GM18951 (cell line): ENCODE measurements at regions not wholly inside any gene's neighbourhood (a gene's known extent, or its start where the extent isn't known, plus 50 kb on each side); places are given as distances from the start of the nearest gene placed in this dataset.

Experiments
- POLR2A ChIP-seq: IDR thresholded peaks from 4 replicates; pipeline ENCODE4 v1.6.1; 2011; ENCODE audit warnings: mild to moderate bottlenecking; ENCODE audit not compliant: insufficient read length, insufficient read depth; ENCODE audit errors: extremely low read depth
- in situ Hi-C: fragments of 300-500 bp; cut with MboI; formaldehyde crosslinking; loops from one replicate; pipeline ENCODE4 v1.12.0; 2022; ENCODE audit warnings: low sequenced_read_pairs, mixed read lengths, inconsistent platforms; ENCODE audit not compliant: unreplicated experiment

DNA sequence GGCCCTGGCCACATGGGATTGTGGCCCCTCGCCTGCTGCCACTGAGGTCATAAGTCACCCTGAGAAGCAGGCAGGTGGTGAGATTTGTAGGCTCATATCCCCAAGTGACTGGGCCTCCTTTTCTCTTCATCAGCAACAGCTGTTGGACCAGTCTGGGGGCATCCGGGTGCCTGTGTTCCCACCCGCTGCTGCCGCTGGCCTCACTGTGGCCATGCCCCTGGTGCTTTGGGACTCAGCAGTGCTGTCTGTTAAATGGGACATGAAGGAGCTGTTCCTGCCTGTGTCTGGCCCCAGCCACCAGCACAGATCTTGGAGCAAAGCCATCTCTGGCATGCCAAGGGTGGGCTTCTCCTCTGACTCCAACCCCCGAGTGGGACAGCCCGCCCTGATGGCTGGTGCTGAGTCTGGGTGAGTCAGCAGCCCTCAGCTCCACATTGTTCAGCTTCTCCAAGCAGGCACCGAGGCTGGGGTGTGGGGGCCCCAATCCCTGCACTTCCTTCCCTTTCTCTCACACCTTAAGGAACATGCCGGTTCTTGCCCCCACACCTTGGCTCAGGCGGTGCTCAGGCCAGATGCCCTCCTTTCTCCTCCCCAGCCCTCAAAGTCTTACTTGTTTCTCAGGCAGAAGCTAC lies 207.9 kb downstream of the GLI2 start:
- no peak for TF ChIP-seq POLR2A
- in situ Hi-C loops = no loop called here

DNA sequence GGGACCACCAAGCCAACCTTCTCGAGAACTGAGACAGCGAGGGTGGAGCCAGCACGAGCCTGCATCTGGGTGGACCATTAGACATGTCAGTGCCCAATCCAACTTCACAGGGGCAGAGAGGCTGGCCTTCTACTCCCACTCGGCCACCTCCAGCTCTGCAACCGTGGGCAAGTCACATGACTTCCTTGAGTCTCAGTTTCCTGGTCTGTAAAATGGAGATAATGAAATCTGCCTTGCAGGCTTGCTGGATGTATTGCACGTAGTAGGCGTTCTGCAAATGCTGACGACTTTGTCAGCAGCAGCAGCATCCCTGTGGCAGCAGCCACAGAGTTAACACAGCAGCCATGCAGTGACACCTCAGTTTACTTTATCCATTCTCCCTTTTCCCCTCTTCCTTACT lies 208.9 kb downstream of the GLI2 start:
- TF ChIP-seq POLR2A = no peak
- in situ Hi-C loops = no loop called here

DNA sequence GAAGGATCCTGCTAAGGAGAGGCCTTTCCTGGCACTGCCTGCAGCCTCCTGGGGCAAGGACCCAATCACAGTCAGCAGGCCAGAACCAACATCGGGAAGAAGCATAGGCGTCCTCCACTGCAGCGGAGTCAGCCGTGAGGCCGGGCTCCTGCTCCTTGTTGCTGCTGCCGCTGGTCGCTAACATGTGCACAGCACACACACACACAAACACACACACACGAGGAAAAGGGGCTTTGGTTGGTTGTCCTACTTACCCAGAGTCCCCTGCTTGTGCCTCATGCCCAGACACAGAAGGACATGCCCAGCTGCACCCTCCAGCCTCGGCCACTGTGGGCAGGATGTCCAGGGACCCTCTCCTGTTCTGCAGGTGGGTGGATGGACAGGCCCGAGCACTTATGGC lies 209.4 kb downstream of the GLI2 start:
- in situ Hi-C loops = no loop called here
- no peak for TF ChIP-seq POLR2A

DNA sequence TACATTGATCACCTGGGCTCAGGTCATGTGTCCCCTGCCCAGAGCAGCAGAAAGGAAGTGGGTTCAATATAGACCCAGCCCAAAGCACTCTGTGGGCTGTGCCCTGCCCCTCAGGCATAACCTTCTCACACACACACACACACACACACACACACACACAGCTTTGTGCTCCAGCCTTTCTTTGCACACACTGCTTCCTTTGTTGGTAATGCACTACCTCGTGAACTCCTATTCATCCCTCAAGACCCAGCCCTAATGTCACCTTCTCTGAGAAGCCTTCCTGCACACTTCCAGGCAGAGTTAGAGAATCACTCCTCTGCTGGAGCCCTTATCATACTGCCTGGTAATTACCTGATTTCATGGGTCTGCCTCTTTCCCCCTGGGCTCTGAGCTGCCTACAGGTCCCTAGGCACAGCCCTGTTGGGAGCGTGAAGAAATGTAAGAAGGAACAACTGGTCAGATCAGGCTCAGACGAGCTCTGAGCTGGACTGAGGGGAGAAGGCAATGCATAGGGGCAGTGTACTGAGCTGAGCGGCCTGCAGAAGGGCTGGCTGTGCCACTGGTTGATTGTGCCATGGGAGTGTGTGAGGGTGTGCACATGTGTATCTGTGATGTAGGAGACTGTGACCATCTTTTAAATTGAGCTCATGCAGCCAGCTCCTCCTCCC lies 210.3 kb downstream of the GLI2 start:
- no peak for TF ChIP-seq POLR2A
- in situ Hi-C loops = no loop called here

DNA sequence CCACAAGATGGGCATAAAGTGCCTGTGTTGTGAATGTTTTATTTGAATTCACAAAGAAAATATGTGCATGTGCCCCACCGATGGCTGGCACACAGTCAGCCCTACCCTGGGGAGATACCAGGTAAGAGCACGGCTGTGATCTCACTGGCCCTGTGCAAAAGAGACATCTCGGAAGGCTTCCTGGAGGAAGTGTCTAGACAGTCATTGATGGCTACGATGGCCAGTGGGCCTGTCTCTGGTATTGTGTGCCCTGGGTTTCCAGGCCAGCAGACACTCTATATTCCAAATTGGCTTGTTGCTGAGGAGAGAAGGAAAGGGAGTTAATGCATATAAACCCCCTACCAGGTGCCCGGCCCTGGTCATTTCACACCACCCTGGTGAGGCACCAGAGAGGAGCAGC lies 211.7 kb downstream of the GLI2 start:
- in situ Hi-C loops = no loop called here
- no peak for TF ChIP-seq POLR2A

DNA sequence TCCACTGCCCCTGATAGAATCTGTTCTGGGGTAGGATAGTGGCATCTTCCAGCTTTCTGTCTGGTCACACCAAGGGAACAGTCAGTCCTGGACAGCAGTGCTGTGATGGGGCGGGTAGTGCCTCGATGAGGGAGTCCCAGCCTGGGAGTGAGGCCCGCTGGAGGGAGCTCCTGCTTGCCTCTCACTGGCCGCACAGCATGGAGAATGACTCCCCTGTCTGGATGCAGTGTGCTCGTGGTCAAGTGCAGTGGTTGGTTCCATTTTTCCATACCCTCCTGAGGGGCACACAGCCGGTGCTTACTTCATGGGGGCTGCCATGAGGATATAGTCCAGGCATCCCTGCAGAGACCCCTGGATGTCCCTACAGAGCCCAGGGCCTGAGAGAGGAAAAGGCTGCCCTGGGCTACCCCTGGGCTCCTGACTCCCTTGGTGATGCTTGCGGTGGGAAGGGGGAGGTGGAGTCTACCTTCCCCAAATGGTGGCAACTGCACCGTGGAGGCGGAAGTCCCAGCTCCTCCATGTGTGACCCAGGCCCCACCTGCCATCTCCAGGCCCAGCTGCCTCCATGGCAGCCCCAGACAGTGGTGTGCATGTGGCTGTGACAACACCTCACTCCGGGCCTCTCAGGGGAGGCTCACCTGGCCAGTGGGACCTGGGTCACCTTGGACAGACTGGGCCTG lies 212.5 kb downstream of the GLI2 start:
- TF ChIP-seq POLR2A = no peak
- in situ Hi-C loops = no loop called here

DNA sequence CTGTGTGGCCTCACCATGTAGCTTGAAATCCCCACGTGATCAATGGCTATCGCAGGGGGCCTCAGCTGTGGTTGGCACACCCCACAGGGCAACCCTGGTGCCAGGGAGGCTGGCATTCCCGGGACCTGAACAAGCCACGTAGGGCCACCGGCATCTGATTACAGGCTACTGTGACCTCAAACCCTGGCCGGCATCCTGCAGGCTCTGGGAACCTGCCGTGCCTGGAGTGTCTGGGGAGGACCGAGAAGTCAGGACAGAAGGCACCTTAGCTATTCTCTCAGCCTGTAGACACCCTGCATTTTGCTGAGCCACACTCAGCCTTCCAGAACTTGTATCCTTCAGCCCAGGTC lies 213.0 kb downstream of the GLI2 start:
- no peak for TF ChIP-seq POLR2A
- in situ Hi-C loops = no loop called here

DNA sequence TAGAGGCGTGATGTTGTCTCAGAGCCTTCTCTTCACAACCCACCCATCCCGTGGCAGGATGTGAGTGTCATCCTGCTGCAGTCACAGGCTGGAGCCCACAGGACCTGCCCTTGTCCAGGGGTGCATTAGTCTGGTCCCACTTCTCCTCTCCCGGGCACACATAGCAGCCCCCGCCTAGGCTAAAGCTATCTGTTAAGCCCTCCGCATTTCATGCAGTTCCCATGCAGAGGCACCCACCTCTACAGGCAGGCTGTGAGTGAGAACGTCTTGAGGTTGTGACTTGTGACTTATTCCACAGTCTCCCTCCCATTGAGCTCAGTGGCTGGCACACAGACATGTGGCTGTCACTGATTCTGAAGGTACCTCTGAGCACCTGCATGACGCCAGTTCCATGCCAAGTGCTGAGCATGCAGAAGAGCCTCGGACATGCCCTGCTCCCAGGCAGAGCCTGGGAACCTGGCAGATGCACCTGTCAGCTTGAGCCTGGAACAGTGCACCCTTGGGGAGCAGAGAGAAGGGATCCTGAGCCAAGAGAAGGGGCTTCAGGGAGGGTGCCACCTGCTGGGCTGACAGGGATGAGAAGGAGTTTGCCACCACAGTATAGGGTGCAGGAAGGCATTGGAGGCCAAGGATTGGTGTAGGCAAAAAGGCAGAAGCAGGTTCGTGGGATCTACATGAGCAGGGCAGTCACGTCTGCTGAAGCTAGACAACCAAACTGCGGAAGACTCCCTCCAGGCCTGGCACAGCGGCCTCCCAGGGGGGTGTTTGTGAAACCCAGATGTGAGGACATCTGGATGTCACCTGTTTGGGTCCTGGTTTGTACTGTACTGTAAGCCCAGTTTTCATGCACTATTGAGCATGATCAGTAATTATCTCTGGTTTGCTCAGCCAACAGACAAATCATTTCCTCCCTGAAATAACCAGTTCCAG lies 213.6 kb downstream of the GLI2 start:
- no peak for TF ChIP-seq POLR2A
- in situ Hi-C loops = no loop called here

DNA sequence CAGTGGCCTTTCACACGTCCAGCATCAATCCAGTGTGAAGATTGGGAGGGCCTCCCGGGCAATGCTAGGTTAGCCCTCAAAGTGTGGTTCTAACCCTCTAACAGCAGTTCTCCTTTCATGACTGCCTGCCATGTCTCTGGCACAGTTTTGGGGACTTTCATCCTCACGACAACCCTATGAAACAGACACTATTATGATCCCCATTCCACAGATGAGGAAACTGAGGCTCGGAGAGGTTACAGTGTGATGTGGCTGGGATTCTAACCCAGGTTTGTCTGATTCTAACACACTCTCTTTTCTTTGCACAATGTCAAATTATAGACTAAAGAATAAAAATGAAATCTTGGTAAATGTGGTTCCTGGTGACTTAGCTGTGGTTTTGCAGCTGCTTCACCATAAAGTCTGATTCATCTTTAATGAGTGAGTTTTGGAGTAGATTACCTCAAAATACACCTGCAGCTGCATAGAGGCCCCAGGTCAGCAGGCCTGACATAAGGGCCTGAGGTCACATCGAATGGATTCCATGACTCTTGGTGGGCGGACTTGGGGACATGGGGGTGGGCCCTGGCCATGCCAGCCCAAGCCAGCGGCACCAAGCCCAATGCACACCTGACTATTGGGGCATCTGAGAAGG lies 214.4 kb downstream of the GLI2 start:
- TF ChIP-seq POLR2A = no peak
- in situ Hi-C loops = no loop called here

DNA sequence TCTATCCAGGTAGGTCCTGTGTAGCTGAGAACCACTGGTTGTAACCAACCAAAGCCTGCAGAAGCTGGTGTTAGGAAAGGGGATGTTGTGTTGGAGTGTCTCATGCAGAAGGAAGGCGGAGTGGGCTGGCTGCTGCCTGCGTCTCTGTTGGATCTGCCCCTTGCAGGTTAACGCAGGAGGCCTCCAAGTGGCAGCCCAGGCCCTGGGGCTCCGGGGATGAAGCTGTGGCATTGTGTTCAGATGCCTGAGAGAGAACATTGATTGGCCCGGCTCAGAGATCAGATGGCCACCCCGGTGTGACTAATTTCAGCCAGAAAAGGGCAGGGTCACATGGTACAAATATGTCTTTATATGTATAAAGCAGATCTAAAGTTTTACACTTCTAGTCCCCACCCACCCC lies 216.0 kb downstream of the GLI2 start:
- TF ChIP-seq POLR2A = no peak
- in situ Hi-C loops = no loop called here

DNA sequence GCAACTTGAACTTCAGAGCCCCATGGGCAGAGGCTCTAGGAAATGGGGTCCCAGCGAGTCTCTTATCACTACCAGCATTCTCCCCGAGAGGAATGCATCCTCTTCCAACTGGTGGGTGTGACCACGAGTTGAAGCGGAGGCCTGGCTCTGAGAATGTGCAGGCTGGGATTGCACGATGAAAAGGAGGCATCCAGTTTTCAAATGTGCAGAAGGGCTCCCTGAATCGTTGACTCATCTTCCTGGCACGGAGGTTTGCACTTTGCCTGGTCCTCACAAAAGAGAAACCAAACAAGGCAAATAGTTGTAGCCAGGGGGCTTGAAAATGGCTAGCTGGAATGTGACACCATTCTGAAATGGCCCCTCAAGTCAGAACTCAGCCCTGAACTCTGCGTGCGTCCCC lies 216.7 kb downstream of the GLI2 start:
- in situ Hi-C loops = no loop called here
- TF ChIP-seq POLR2A = no peak

DNA sequence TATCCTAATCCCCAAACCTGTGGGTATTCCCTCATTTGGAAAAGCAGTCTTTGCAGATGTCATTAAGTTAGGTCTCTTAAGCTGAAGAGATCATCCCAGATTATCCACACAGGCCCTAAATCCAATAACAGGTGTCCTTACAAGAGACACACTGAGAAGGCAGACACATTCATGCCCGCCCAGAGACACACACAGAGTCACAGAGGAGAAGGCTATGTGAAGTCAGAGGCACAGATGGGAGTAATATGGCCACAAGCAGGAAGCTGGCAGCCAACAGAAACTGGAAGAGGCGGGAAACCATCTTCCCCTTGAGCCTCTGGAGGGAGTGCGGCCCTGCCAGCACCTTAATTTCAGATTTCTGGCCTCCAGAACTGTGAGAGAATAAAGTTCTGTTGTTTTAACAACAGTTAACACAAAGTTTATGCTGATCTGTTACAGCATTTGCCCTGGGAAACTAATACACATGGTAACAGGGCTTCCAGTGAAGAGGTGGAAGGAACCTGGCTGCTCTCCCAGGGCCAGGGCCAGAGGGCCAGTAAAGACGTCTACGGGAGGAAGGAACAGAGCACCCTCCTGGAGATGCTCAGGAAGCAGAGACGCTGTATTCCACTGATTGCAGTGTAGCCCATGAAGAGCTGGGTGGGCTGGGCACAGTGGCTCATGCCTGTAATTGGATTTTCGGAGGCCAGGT lies 217.5 kb downstream of the GLI2 start:
- in situ Hi-C loops = no loop called here
- TF ChIP-seq POLR2A = no peak

DNA sequence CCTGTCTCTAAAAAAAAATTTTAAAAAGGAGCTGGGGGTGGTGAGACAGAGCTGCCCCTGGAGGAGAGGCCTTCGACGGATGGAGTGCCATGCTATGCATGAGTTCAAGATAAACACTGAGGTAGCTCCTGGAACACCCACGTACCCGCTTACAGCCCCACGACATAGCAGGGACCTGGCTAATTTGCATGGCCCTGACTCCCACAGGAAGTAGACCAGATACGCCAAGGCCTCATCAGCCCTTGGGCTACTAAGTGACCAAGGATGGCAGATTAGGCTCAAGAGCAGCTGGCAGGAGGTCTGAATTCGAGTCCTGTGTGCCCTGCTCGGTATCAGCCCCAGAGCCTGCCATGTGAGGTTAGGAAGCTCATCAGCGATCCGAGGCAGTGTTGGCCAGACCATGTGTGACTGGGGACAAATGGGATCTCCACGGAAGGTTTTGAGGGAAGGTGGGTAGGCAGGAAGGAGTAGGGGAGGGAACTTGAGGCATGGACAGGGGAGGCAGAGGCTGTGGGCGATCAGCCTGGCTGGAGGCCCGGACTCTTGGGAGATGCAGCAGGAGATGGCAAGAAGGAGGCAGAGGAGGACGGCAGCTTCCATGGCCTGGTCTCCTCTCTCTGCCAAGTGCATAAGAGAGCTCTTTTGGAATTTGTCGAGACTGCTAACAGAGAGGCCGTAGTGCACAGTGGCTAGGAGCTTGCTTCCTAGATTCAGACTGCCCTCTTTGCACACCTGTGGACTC lies 218.3 kb downstream of the GLI2 start:
- no peak for TF ChIP-seq POLR2A
- in situ Hi-C loops = no loop called here
